Keratinocyte (primary cell): ENCODE measurements at regions not wholly inside any gene's neighbourhood (a gene's known extent, or its start where the extent isn't known, plus 50 kb on each side); places are given as distances from the start of the nearest gene placed in this dataset.

ENCODE experiments used
- DNase-seq: peaks from one replicate; pipeline ENCODE4 v3.0.0-alpha.2; 2011; ENCODE audit warnings: low read depth, missing footprints, low spot score
- FAIRE-seq: peaks from 2 replicates; lab custom pipeline; 2011; peaks lifted over from hg19 to GRCh38; lab: Jason Lieb, UNC
- H2AFZ ChIP-seq: 2 replicates; pipeline ENCODE4 v1.6.0; 2012; ENCODE audit warnings: low read length, control low read depth, inconsistent platforms; ENCODE audit not compliant: control insufficient read depth
- H3K27ac ChIP-seq: 2 replicates; pipeline ENCODE4 v1.5.1; 2011; ENCODE audit warnings: low read length; ENCODE audit not compliant: control insufficient read depth, insufficient read depth
- H3K27me3 ChIP-seq: 3 replicates; pipeline ENCODE4 v1.6.0; 2011; ENCODE audit warnings: low read length; ENCODE audit not compliant: control insufficient read depth, insufficient read depth; ENCODE audit errors: extremely low read depth
- H3K36me3 ChIP-seq, 2 experiments: 2 replicates in 1 of 2; 3 replicates in 1 of 2; pipeline ENCODE4 v1.5.1; 2011; ENCODE audit warnings: low read length in 2 of 2, mild to moderate bottlenecking in 1 of 2; ENCODE audit not compliant: control insufficient read depth in 2 of 2, insufficient read depth in 2 of 2; ENCODE audit errors: extremely low read depth in 1 of 2
- H3K4me1 ChIP-seq: 3 replicates; pipeline ENCODE4 v1.5.1; 2011; ENCODE audit warnings: low read length; ENCODE audit not compliant: control insufficient read depth, insufficient read depth; ENCODE audit errors: extremely low read depth
- H3K4me2 ChIP-seq: 3 replicates; pipeline ENCODE4 v1.6.0; 2011; ENCODE audit warnings: low read depth, low read length; ENCODE audit not compliant: control insufficient read depth, insufficient read depth; ENCODE audit errors: extremely low read depth
- H3K4me3 ChIP-seq, 3 experiments: fragments of 200-600 bp in 1 of 3; sonication (generic) in 1 of 3; 2 replicates in 2 of 3; 3 replicates in 1 of 3; pipeline ENCODE4 v1.5.1; 2011 to 2016; ENCODE audit warnings: low read length in 3 of 3, mild to moderate bottlenecking in 3 of 3, control low read depth in 2 of 3, inconsistent platforms in 1 of 3, low read depth in 1 of 3, mixed read lengths in 1 of 3, mixed run types in 1 of 3, moderate library complexity in 1 of 3; ENCODE audit not compliant: control insufficient read depth in 2 of 3, insufficient read depth in 2 of 3; ENCODE audit errors: extremely low read depth in 1 of 3
- H3K79me2 ChIP-seq: 2 replicates; pipeline ENCODE4 v1.6.0; 2012; ENCODE audit warnings: low read length; ENCODE audit not compliant: control insufficient read depth, insufficient read depth
- H3K9ac ChIP-seq: 3 replicates; pipeline ENCODE4 v1.6.0; 2011; ENCODE audit warnings: low read length; ENCODE audit not compliant: control insufficient read depth, insufficient read depth; ENCODE audit errors: extremely low read depth
- H3K9me1 ChIP-seq: 3 replicates; pipeline ENCODE4 v1.6.0; 2011; ENCODE audit warnings: low read length; ENCODE audit not compliant: control insufficient read depth, insufficient read depth; ENCODE audit errors: extremely low read depth
- H3K9me3 ChIP-seq: 2 replicates; pipeline ENCODE4 v1.5.1; 2012; ENCODE audit warnings: low read depth, low read length; ENCODE audit not compliant: control insufficient read depth
- H4K20me1 ChIP-seq: 3 replicates; pipeline ENCODE4 v1.6.0; 2011; ENCODE audit warnings: low read length; ENCODE audit not compliant: control insufficient read depth, insufficient read depth; ENCODE audit errors: extremely low read depth
- CTCF ChIP-seq, 3 experiments: IDR thresholded peaks in 1 of 3; conservative IDR thresholded peaks in 1 of 3; optimal IDR thresholded peaks in 1 of 3; 2 replicates in 2 of 3; 3 replicates in 1 of 3; pipeline versions ENCODE3 to v1.5.1; 2011; ENCODE audit warnings: low read length in 3 of 3, mild to moderate bottlenecking in 3 of 3, moderate library complexity in 2 of 3, control low read depth in 1 of 3, inconsistent platforms in 1 of 3; ENCODE audit not compliant: insufficient read depth in 2 of 3; ENCODE audit errors: extremely low read depth in 1 of 3
- EZH2 ChIP-seq: IDR thresholded peaks from one replicate; pipeline ENCODE4 v1.6.1; 2012; ENCODE audit warnings: inconsistent platforms, mild to moderate bottlenecking, low read length, moderate library complexity
- dilution Hi-C: fragments of 300-500 bp; cut with MboI; formaldehyde crosslinking; loops from one replicate; pipeline ENCODE4 v1.7.0; 2020; ENCODE audit warnings: low sequenced_read_pairs; ENCODE audit not compliant: extremely low pct_ligation_motif_present

GRCh38 chr18:995629-996028, 91.0 kb downstream of the ADCYAP1 start:
- Histone ChIP-seq H4K20me1 (no peaks in the 10 kb centered on the region), H3K9ac (no peak overlapping the region), H3K4me2 (no peak overlapping the region), H3K9me1 (no peaks in the 10 kb centered on the region), H3K9me3 (no peaks in the 10 kb centered on the region), H3K27me3 (no peaks in the 10 kb centered on the region), H3K79me2 (no peaks in the 10 kb centered on the region), H2AFZ (no peak overlapping the region), H3K4me1 (no peaks in the 10 kb centered on the region), H3K27ac (no peak overlapping the region), H3K4me3 (no peak overlapping the region), H3K36me3 (no peaks in the 10 kb centered on the region)
- no peak for DNase-seq
- TF ChIP-seq CTCF (optimal IDR thresholded peaks at IDR 0.05 in 1 of 3, IDR thresholded peaks at IDR 0.05 in 1 of 3, conservative IDR thresholded peaks at IDR 0.05 in 1 of 3; ENCODE audit: extremely low read depth in 1 of 3, insufficient read depth in 2 of 3, low read length in 3 of 3): no peak
- no peak for TF ChIP-seq EZH2
- dilution Hi-C loops: no loop called here
- FAIRE-seq: no peak

- H3K9me3 ChIP-seq: no peaks in the 10 kb centered on the region
- no peaks in the 10 kb centered on the region for H4K20me1 ChIP-seq
- no peaks in the 10 kb centered on the region for H3K27me3 ChIP-seq
- H3K4me3 ChIP-seq: no peak overlapping the region
- H3K79me2 ChIP-seq: no peaks in the 10 kb centered on the region
- H3K36me3 ChIP-seq: no peaks in the 10 kb centered on the region
- H3K4me2 ChIP-seq: no peak overlapping the region
- H3K9me1 ChIP-seq: no peaks in the 10 kb centered on the region
- H3K27ac ChIP-seq: no peak overlapping the region
- no peak overlapping the region for H2AFZ ChIP-seq
- no peaks in the 10 kb centered on the region for H3K4me1 ChIP-seq
- dilution Hi-C loops: no loop called here
- no peak for DNase-seq
- no peak overlapping the region for H3K9ac ChIP-seq
- TF ChIP-seq CTCF (optimal IDR thresholded peaks at IDR 0.05 in 1 of 3, IDR thresholded peaks at IDR 0.05 in 1 of 3, conservative IDR thresholded peaks at IDR 0.05 in 1 of 3; ENCODE audit: extremely low read depth in 1 of 3, insufficient read depth in 2 of 3, low read length in 3 of 3) (no peak), EZH2 (no peak)
- FAIRE-seq: no peak
These were observed 92.8 kb downstream of the ADCYAP1 start for GRCh38 chr18:997499-997898.
